ENCODE measurements at regions not wholly inside any gene's neighbourhood (a gene's known extent, or its start where the extent isn't known, plus 50 kb on each side); places are given as distances from the start of the nearest gene placed in this dataset.

- FAIRE-seq (no peak), DNase-seq (ENCODE audit: low read depth, low spot score) (no peak), ATAC-seq (no peak)
- H3K27ac ChIP-seq (ENCODE audit: control insufficient read depth, insufficient read depth), result no peak overlapping the region
- H2AFZ ChIP-seq (ENCODE audit: control insufficient read depth, low read depth, low read length), result no peak overlapping the region
- in situ Hi-C loops (cut with MboI) (no loop called here), intact Hi-C loops (cut with micrococcal nuclease; ENCODE audit: unreplicated experiment) (no loop called here)
- POLR2A ChIA-PET, result no interaction called here
- no peaks in the 10 kb centered on the region for H4K20me1 ChIP-seq (ENCODE audit: control insufficient read depth, insufficient read depth)
- no TSS peak for BruUV-seq (replicated peaks)
- no peaks in the 10 kb centered on the region for H3K79me2 ChIP-seq (ENCODE audit: control insufficient read depth, insufficient read depth, low read length)
- RAD21 ChIA-PET (ENCODE audit: unreplicated experiment), result no interaction called here
- no peak overlapping the region for H3K4me2 ChIP-seq (ENCODE audit: control insufficient read depth, insufficient read depth)
- H3K4me3 ChIP-seq, result no peak overlapping the region
- no peaks in the 10 kb centered on the region for H3K36me3 ChIP-seq (ENCODE audit: control insufficient read depth in 2 of 2, insufficient read depth in 2 of 2, low read length in 1 of 2)
- no peak for TF ChIP-seq CEBPZ (IDR thresholded peaks at IDR 0.05; ENCODE audit: low read depth, low read length)
- no peak for TF ChIP-seq E2F4 (IDR thresholded peaks at IDR 0.05; ENCODE audit: low read depth, low read length)
- TF ChIP-seq TCF3 (IDR thresholded peaks at IDR 0.05; ENCODE audit: borderline replicate concordance, insufficient read depth, low read depth, low read length), result no peak
- no peak for TF ChIP-seq BMI1 (IDR thresholded peaks at IDR 0.05; ENCODE audit: borderline replicate concordance)
- TF ChIP-seq CHD2 (IDR thresholded peaks at IDR 0.05; ENCODE audit: borderline replicate concordance, low read depth, low read length), result no peak
- no peak for TF ChIP-seq FOXM1 (IDR thresholded peaks at IDR 0.05; ENCODE audit: low read depth, low read length)
- TF ChIP-seq CHD1 (IDR thresholded peaks at IDR 0.05; ENCODE audit: low read depth, low read length), result no peak
- TF ChIP-seq USF1 (IDR thresholded peaks at IDR 0.05; ENCODE audit: borderline replicate concordance, extremely low read length, insufficient read depth, low read depth, low read length), result no peak
- TF ChIP-seq NR2C2 (IDR thresholded peaks at IDR 0.05; ENCODE audit: borderline replicate concordance, control insufficient read depth, insufficient read length, low read depth), result no peak
- TF ChIP-seq EED (IDR thresholded peaks at IDR 0.05; ENCODE audit: low read depth), result no peak
- no peak for TF ChIP-seq PBX3 (IDR thresholded peaks at IDR 0.05; ENCODE audit: insufficient replicate concordance, low read depth, low read length)
- TF ChIP-seq NFXL1 (IDR thresholded peaks at IDR 0.05; ENCODE audit: borderline replicate concordance), result no peak
- no peak for TF ChIP-seq MEF2A (IDR thresholded peaks at IDR 0.05; ENCODE audit: insufficient read depth, low read depth, low read length)
- TF ChIP-seq TARDBP (IDR thresholded peaks at IDR 0.05; ENCODE audit: borderline replicate concordance), result no peak
- no peak for TF ChIP-seq ELK1 (IDR thresholded peaks at IDR 0.05; ENCODE audit: low read depth, low read length)
- WGBS (ENCODE audit: insufficient coverage, insufficient replicate concordance, low lambda C conversion rate, missing lambda C conversion rate), result 29% methylated on average over 1 of the region's 1 CpG
- no peaks in the 10 kb centered on the region for H3K9me3 ChIP-seq (replicated peaks; ENCODE audit: control insufficient read depth, insufficient read depth, low read length)
- SMC1A ChIA-PET (ENCODE audit: uncharacterized antibody, unreplicated experiment), result interaction anchor here (0.9 kb wide), 1 partner anchor 14 kb away, joined by 3 read pairs; no protein-coding TSS in a partner anchor
- no peaks in the 10 kb centered on the region for H3K4me1 ChIP-seq (ENCODE audit: control insufficient read depth, insufficient read depth, low read length)
- no peak overlapping the region for H3K9ac ChIP-seq (ENCODE audit: control insufficient read depth, insufficient read depth, low read length)
- no peaks in the 10 kb centered on the region for H3K27me3 ChIP-seq (replicated peaks in 1 of 2; ENCODE audit: control insufficient read depth in 2 of 2, insufficient read depth in 2 of 2, low read length in 1 of 2)
- CTCF ChIA-PET, result interaction anchor here (1.5 kb wide), 2 partner anchors 14 to 103 kb away, joined by 3 read pairs; no protein-coding TSS in a partner anchor
These were observed 199.2 kb downstream of the KCNS3 start for GRCh38 chr2:18077704-18078103.
